H9 (cell line): ENCODE measurements at regions not wholly inside any gene's neighbourhood (a gene's known extent, or its start where the extent isn't known, plus 50 kb on each side); places are given as distances from the start of the nearest gene placed in this dataset.

ENCODE experiments used
- DNase-seq: peaks from one replicate; pipeline ENCODE4 v3.0.0-alpha.2; 2017
- H2AFZ ChIP-seq: one replicate; pipeline ENCODE4 v1.6.1; 2013; ENCODE audit warnings: mild to moderate bottlenecking, low read length, control low read depth, moderate library complexity
- H2AK5ac ChIP-seq: 2 replicates; pipeline ENCODE4 v1.6.1; 2013; ENCODE audit warnings: low read length, control low read depth, mixed read lengths; ENCODE audit not compliant: insufficient read length
- H2BK120ac ChIP-seq: one replicate; pipeline ENCODE4 v1.6.1; 2013; ENCODE audit warnings: low read depth, mild to moderate bottlenecking, low read length, control low read depth, inconsistent platforms; ENCODE audit not compliant: poor library complexity, severe bottlenecking
- H2BK12ac ChIP-seq: 2 replicates; pipeline ENCODE4 v1.6.1; 2013; ENCODE audit warnings: low read length, control low read depth, mixed read lengths, low read depth; ENCODE audit not compliant: insufficient read length
- H2BK15ac ChIP-seq: 2 replicates; pipeline ENCODE4 v1.6.1; 2013; ENCODE audit warnings: low read depth, low read length, control low read depth
- H2BK20ac ChIP-seq: one replicate; pipeline ENCODE4 v1.6.1; 2013; ENCODE audit warnings: low read depth, mild to moderate bottlenecking, low read length, control low read depth, inconsistent platforms; ENCODE audit not compliant: poor library complexity, severe bottlenecking
- H2BK5ac ChIP-seq: 2 replicates; pipeline ENCODE4 v1.6.1; 2013; ENCODE audit warnings: low read length, control low read depth, mixed read lengths; ENCODE audit not compliant: insufficient read length
- H3K14ac ChIP-seq: 2 replicates; pipeline ENCODE4 v1.6.1; 2013; ENCODE audit warnings: low read length, control low read depth; ENCODE audit not compliant: insufficient read depth
- H3K18ac ChIP-seq: 2 replicates; pipeline ENCODE4 v1.6.1; 2013; ENCODE audit warnings: low read depth, mild to moderate bottlenecking, mixed read lengths, low read length, control low read depth; ENCODE audit not compliant: insufficient read length
- H3K23ac ChIP-seq: 2 replicates; pipeline ENCODE4 v1.6.1; 2013; ENCODE audit warnings: low read length, control low read depth, mixed read lengths, low read depth; ENCODE audit not compliant: insufficient read length
- H3K23me2 ChIP-seq: 2 replicates; pipeline ENCODE4 v1.6.1; 2013; ENCODE audit warnings: low read depth, mild to moderate bottlenecking, mixed read lengths, low read length, control low read depth; ENCODE audit not compliant: insufficient read length, poor library complexity, severe bottlenecking
- H3K27ac ChIP-seq: 2 replicates; pipeline ENCODE4 v1.5.1; 2013; ENCODE audit warnings: low read length, control low read depth, mixed read lengths, low read depth; ENCODE audit not compliant: insufficient read length
- H3K27me3 ChIP-seq: 2 replicates; pipeline ENCODE4 v1.6.1; 2013; ENCODE audit warnings: low read length, control low read depth, inconsistent platforms; ENCODE audit not compliant: insufficient read depth
- H3K4ac ChIP-seq: 2 replicates; pipeline ENCODE4 v1.6.1; 2013; ENCODE audit warnings: low read depth, mild to moderate bottlenecking, control low read depth, inconsistent platforms, low read length, moderate library complexity
- H3K4me1 ChIP-seq: 2 replicates; pipeline ENCODE4 v1.6.1; 2013; ENCODE audit warnings: low read length, control low read depth, inconsistent platforms; ENCODE audit not compliant: insufficient read depth
- H3K4me2 ChIP-seq: 2 replicates; pipeline ENCODE4 v1.6.1; 2013; ENCODE audit warnings: low read length, control low read depth, mixed read lengths; ENCODE audit not compliant: insufficient read length, insufficient read depth
- H3K56ac ChIP-seq: 2 replicates; pipeline ENCODE4 v1.6.1; 2013; ENCODE audit warnings: low read depth, mild to moderate bottlenecking, mixed read lengths, low read length, control low read depth; ENCODE audit not compliant: insufficient read length
- H3K79me1 ChIP-seq: 2 replicates; pipeline ENCODE4 v1.6.1; 2013; ENCODE audit warnings: low read depth, mild to moderate bottlenecking, moderate library complexity, low read length, control low read depth, inconsistent platforms; ENCODE audit not compliant: insufficient read depth, poor library complexity, severe bottlenecking
- H3K79me2 ChIP-seq: 2 replicates; pipeline ENCODE4 v1.6.1; 2013; ENCODE audit warnings: low read length, control low read depth, inconsistent platforms; ENCODE audit not compliant: insufficient read depth
- H3K9ac ChIP-seq: 2 replicates; pipeline ENCODE4 v1.6.1; 2013; ENCODE audit warnings: low read length, control low read depth, mixed read lengths; ENCODE audit not compliant: insufficient read length; ENCODE audit errors: extremely low read depth
- H3K9me3 ChIP-seq: one replicate; pipeline ENCODE4 v1.6.1; 2013; ENCODE audit warnings: low read depth, low read length, inconsistent platforms; ENCODE audit not compliant: control insufficient read depth
- H3T11ph ChIP-seq: one replicate; pipeline ENCODE4 v1.6.1; 2013; ENCODE audit warnings: mild to moderate bottlenecking, low read length, control low read depth, inconsistent platforms
- H4K20me1 ChIP-seq: one replicate; pipeline ENCODE4 v1.6.1; 2013; ENCODE audit not compliant: control insufficient read depth, insufficient read length, insufficient read depth
- H4K5ac ChIP-seq: 2 replicates; pipeline ENCODE4 v1.6.1; 2013; ENCODE audit warnings: low read depth, mild to moderate bottlenecking, mixed read lengths, low read length, control low read depth; ENCODE audit not compliant: insufficient read length
- H4K8ac ChIP-seq: replicated peaks from 2 replicates; pipeline ENCODE4 v1.6.1; 2013; ENCODE audit warnings: low read length, control low read depth, mixed read lengths, low read depth; ENCODE audit not compliant: insufficient read length
- H4K91ac ChIP-seq: 2 replicates; pipeline ENCODE4 v1.6.1; 2013; ENCODE audit warnings: low read depth, mild to moderate bottlenecking, moderate library complexity, mixed read lengths, low read length, control low read depth; ENCODE audit not compliant: insufficient read length
- H3K27ac Mint-ChIP-seq, 3 experiments: 2 replicates in 2 of 3; 3 replicates in 1 of 3; pipeline ENCODE4 v1.8.0; 2020 to 2021; ENCODE audit warnings: mixed read lengths in 3 of 3, mild to moderate bottlenecking in 1 of 3, moderate library complexity in 1 of 3
- H3K27me3 Mint-ChIP-seq: 2 replicates; pipeline ENCODE4 v1.8.0; 2021; ENCODE audit warnings: low read depth, mild to moderate bottlenecking, moderate library complexity, mixed read lengths
- H3K36me3 Mint-ChIP-seq, 3 experiments: 2 replicates in 2 of 3; 3 replicates in 1 of 3; pipeline ENCODE4 v1.8.0; 2020 to 2021; ENCODE audit warnings: low read depth in 3 of 3, mixed read lengths in 3 of 3; ENCODE audit not compliant: insufficient read depth in 1 of 3
- H3K4me1 Mint-ChIP-seq, 2 experiments: 2 replicates each; pipeline ENCODE4 v1.8.0; 2020; ENCODE audit warnings: mixed read lengths in 2 of 2
- H3K4me3 Mint-ChIP-seq, 2 experiments: 2 replicates in 1 of 2; 3 replicates in 1 of 2; pipeline ENCODE4 v1.8.0; 2020 to 2021; ENCODE audit warnings: mild to moderate bottlenecking in 2 of 2, mixed read lengths in 2 of 2, moderate library complexity in 1 of 2
- H3K9me3 Mint-ChIP-seq, 2 experiments: 2 replicates in 1 of 2; 3 replicates in 1 of 2; pipeline ENCODE4 v1.8.0; 2020; ENCODE audit warnings: mild to moderate bottlenecking in 2 of 2, mixed read lengths in 2 of 2, moderate library complexity in 1 of 2
- CTCF ChIP-seq: fragments of 200-600 bp; sonication (generic); conservative IDR thresholded peaks from 3 replicates; pipeline ENCODE4 v1.8.0; 2021; ENCODE audit warnings: antibody characterized with exemption, mild to moderate bottlenecking
- WGBS: extraction: QIAGEN DNeasy Blood & Tissue Kit; methylation state at CpG from one replicate; pipeline ENCODE4 v1.1.7; 2013; ENCODE audit warnings: missing lambda C conversion rate, low lambda C conversion rate, mixed read lengths; ENCODE audit not compliant: insufficient read length; ENCODE audit errors: extremely low coverage; 5-methylcytosine and 5-hydroxymethylcytosine counted together

DNA sequence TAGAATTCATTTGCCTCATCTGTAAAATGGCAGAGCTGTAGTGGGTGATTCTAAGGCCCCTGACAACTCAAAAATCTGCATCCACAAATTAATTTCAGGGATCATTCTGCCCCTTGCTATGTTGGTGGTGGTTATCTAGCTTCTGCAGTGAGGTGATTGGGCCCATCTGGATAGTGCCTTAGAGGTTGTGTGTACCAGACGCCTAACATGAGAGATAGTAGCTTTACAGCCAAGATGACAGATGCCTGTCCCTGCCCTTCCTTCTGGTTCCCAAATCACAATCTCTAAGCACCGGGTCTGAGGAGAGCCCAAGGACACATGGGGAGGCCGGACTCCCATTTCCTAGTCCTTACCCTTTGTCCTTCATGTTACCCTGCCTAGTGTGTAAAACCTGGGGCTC lies 51.1 kb upstream of the TNP1 start:
- Mint-ChIP-seq H3K27me3 (peaks cover 5% of the 10 kb centered on the region), H3K4me1 (peaks cover 4 to 9% of the 10 kb centered on the region in 2 experiments; a peak in 3 of 4 replicates), H3K9me3 (no peaks in the 10 kb centered on the region), H3K4me3 (no peak overlapping the region), H3K27ac (no peak overlapping the region), H3K36me3 (no peaks in the 10 kb centered on the region)
- Histone ChIP-seq H2BK120ac (no peak overlapping the region), H3K4ac (no peak overlapping the region), H3T11ph (no peak overlapping the region), H3K79me2 (no peaks in the 10 kb centered on the region), H3K56ac (no peak overlapping the region), H3K27ac (no peak overlapping the region), H3K14ac (no peak overlapping the region), H4K91ac (no peak overlapping the region), H3K9ac (no peak overlapping the region), H3K4me2 (no peak overlapping the region), H3K18ac (no peak overlapping the region), H2AK5ac (no peak overlapping the region), H3K27me3 (no peaks in the 10 kb centered on the region), H3K4me1 (no peaks in the 10 kb centered on the region), H2BK12ac (no peak overlapping the region), H3K79me1 (no peaks in the 10 kb centered on the region), H4K5ac (no peak overlapping the region), H4K20me1 (no peaks in the 10 kb centered on the region), H3K23me2 (no peaks in the 10 kb centered on the region), H3K9me3 (no peaks in the 10 kb centered on the region), H2AFZ (no peak overlapping the region), H2BK20ac (no peak overlapping the region), H3K23ac (no peak overlapping the region), H4K8ac (no peak overlapping the region), H2BK15ac (no peak overlapping the region), H2BK5ac (no peak overlapping the region)
- TF ChIP-seq CTCF, result no peak
- no peak for DNase-seq
- WGBS, result no CpG with 5 or more reads among the region's 3 CpGs
